ENCODE measurements at regions not wholly inside any gene's neighbourhood (a gene's known extent, or its start where the extent isn't known, plus 50 kb on each side); places are given as distances from the start of the nearest gene placed in this dataset.

GRCh38 chr3:19016851-19017250 lies 131.5 kb upstream of the KCNH8 start:
- H3K4me2 ChIP-seq (ENCODE audit: low read length): no peak overlapping the region
- H3K9me2 ChIP-seq (ENCODE audit: insufficient read depth, low read length): no peaks in the 10 kb centered on the region; the same call in 1 of the 2 replicates
- intact Hi-C loops (cut with micrococcal nuclease; ENCODE audit: unreplicated experiment): no loop called here
- no peaks in the 10 kb centered on the region for H3K4me1 ChIP-seq (ENCODE audit: insufficient read depth, low read length, poor library complexity, severe bottlenecking)
- H3K9me3 ChIP-seq (ENCODE audit: low read length): no peaks in the 10 kb centered on the region
- no peak overlapping the region for H3K27ac ChIP-seq (ENCODE audit: low read depth, low read length, poor library complexity, severe bottlenecking)
- DNase-seq (ENCODE audit: low spot score): no peak
- ChIA-PET CTCF (ENCODE audit: unreplicated experiment) (no interaction called here), POLR2A (no interaction called here)
- H3K4me3 ChIP-seq (ENCODE audit: low read depth, low read length, poor library complexity, severe bottlenecking): no peak overlapping the region
- H4K20me1 ChIP-seq (ENCODE audit: insufficient read depth, low read length): no peaks in the 10 kb centered on the region
- no peak overlapping the region for H2AFZ ChIP-seq (ENCODE audit: low read length)
- no TSS peak for BruUV-seq (replicated peaks)
- no peak for TF ChIP-seq EZH2phosphoT487 (IDR thresholded peaks at IDR 0.05; ENCODE audit: borderline replicate concordance, low read depth, low read length)
- TF ChIP-seq, protein P1, sequence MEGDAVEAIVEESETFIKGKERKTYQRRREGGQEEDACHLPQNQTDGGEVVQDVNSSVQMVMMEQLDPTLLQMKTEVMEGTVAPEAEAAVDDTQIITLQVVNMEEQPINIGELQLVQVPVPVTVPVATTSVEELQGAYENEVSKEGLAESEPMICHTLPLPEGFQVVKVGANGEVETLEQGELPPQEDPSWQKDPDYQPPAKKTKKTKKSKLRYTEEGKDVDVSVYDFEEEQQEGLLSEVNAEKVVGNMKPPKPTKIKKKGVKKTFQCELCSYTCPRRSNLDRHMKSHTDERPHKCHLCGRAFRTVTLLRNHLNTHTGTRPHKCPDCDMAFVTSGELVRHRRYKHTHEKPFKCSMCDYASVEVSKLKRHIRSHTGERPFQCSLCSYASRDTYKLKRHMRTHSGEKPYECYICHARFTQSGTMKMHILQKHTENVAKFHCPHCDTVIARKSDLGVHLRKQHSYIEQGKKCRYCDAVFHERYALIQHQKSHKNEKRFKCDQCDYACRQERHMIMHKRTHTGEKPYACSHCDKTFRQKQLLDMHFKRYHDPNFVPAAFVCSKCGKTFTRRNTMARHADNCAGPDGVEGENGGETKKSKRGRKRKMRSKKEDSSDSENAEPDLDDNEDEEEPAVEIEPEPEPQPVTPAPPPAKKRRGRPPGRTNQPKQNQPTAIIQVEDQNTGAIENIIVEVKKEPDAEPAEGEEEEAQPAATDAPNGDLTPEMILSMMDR (conservative IDR thresholded peaks at IDR 0.05; ENCODE audit: low read length): no peak
- no peaks in the 10 kb centered on the region for H3K79me2 ChIP-seq (ENCODE audit: insufficient read depth, low read depth, low read length)
- no peaks in the 10 kb centered on the region for H3K36me3 ChIP-seq (ENCODE audit: insufficient read depth, low read length)

DNA sequence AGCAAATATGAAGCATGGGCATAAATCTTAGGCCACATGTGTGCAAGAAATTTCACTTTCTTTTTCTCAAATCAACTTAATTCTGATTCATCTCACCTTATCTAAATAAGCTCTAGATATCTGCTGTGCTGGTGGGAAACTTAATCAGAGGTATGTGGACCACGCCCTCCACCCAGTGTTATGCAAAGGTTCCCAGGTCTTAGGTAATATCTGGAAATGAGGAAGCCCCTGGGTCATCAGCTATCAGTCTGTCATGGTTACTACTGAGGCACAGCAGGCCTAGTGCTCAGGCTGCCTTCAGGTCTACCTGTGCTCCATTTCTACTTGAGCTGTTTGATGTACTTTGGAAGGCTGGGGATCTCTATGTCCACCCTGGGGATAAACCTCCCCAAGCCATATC lies 134.4 kb upstream of the KCNH8 start:
- no peak for TF ChIP-seq EZH2phosphoT487 (IDR thresholded peaks at IDR 0.05; ENCODE audit: borderline replicate concordance, low read depth, low read length)
- TF ChIP-seq, protein P1 (conservative IDR thresholded peaks at IDR 0.05; ENCODE audit: low read length): no peak
- no peaks in the 10 kb centered on the region for H3K4me1 ChIP-seq (ENCODE audit: insufficient read depth, low read length, poor library complexity, severe bottlenecking)
- BruUV-seq (replicated peaks): no TSS peak

GRCh38 chr3:19012846-19013245 lies 135.5 kb upstream of the KCNH8 start:
- Histone ChIP-seq H3K4me1 (ENCODE audit: insufficient read depth, low read length, poor library complexity, severe bottlenecking) (no peaks in the 10 kb centered on the region), H4K20me1 (ENCODE audit: insufficient read depth, low read length) (no peaks in the 10 kb centered on the region), H3K4me2 (ENCODE audit: low read length) (no peak overlapping the region), H3K9me2 (ENCODE audit: insufficient read depth, low read length) (no peaks in the 10 kb centered on the region), H2AFZ (ENCODE audit: low read length) (no peak overlapping the region), H3K9me3 (ENCODE audit: low read length) (no peaks in the 10 kb centered on the region), H3K27ac (ENCODE audit: low read depth, low read length, poor library complexity, severe bottlenecking) (no peak overlapping the region), H3K36me3 (ENCODE audit: insufficient read depth, low read length) (no peaks in the 10 kb centered on the region), H3K4me3 (ENCODE audit: low read depth, low read length, poor library complexity, severe bottlenecking) (no peak overlapping the region), H3K79me2 (ENCODE audit: insufficient read depth, low read depth, low read length) (no peaks in the 10 kb centered on the region)
- TF ChIP-seq EZH2phosphoT487 (IDR thresholded peaks at IDR 0.05; ENCODE audit: borderline replicate concordance, low read depth, low read length): no peak
- TF ChIP-seq, protein P1 (conservative IDR thresholded peaks at IDR 0.05; ENCODE audit: low read length): no peak
- BruUV-seq (replicated peaks): no TSS peak
- intact Hi-C loops (cut with micrococcal nuclease; ENCODE audit: unreplicated experiment): no loop called here
- DNase-seq (ENCODE audit: low spot score): no peak
- POLR2A ChIA-PET: no interaction called here
- CTCF ChIA-PET (ENCODE audit: unreplicated experiment): no interaction called here

More for the DNA sequence above, 134.4 kb upstream of the KCNH8 start:
- intact Hi-C loops (cut with micrococcal nuclease; ENCODE audit: unreplicated experiment): no loop called here
- POLR2A ChIA-PET: no interaction called here
- Histone ChIP-seq H3K27ac (ENCODE audit: low read depth, low read length, poor library complexity, severe bottlenecking) (no peak overlapping the region), H4K20me1 (ENCODE audit: insufficient read depth, low read length) (no peaks in the 10 kb centered on the region), H3K9me3 (ENCODE audit: low read length) (no peaks in the 10 kb centered on the region), H3K4me2 (ENCODE audit: low read length) (no peak overlapping the region), H3K4me3 (ENCODE audit: low read depth, low read length, poor library complexity, severe bottlenecking) (no peak overlapping the region), H3K36me3 (ENCODE audit: insufficient read depth, low read length) (no peaks in the 10 kb centered on the region), H2AFZ (ENCODE audit: low read length) (no peak overlapping the region), H3K9me2 (ENCODE audit: insufficient read depth, low read length) (no peaks in the 10 kb centered on the region), H3K79me2 (ENCODE audit: insufficient read depth, low read depth, low read length) (no peaks in the 10 kb centered on the region)
- no peak for DNase-seq (ENCODE audit: low spot score)
- CTCF ChIA-PET (ENCODE audit: unreplicated experiment): no interaction called here

Measured in OCI-LY7 (cell line).